ENCODE measurements at regions not wholly inside any gene's neighbourhood (a gene's known extent, or its start where the extent isn't known, plus 50 kb on each side); places are given as distances from the start of the nearest gene placed in this dataset.
A peak's percentile ranks its signal among the peaks of the same experiment; 100 is the strongest.

DNA sequence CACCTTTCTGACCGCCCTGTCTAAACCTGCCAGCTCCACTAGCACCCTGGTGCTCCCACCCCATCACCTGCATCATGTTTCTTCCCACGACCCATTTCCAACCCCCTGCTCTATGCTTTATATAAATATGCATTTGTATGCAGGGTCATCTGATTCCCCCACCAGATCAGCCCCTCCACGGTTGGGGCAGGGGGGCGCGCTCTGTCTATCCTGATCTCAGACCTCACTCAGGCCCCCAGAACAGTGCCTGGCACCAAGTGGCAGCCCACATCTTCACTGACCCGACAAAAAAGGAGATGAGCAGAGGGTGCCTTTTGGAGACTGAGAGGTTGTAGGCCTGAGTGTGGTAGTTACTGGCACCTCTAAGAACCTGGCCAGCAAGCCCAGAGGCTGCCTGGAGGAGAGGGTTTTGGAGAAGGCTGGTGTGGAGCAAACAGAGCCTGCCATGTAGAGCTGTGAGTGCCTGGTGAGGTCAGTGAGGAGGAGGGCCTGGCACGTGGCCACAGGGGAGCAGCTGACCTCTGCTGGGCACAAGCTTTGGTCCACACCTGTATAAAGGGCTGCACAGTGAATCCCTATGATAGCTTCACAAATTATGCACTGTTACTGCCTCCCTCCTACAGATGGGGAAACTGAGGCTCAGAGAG lies 86.3 kb upstream of the RTL6 start:
- Mint-ChIP-seq H3K27ac (no peak overlapping the region), H3K9me3 (peaks cover 0 to 3% (median 0%) of the 10 kb centered on the region in 3 donors), H3K4me3 (no peak overlapping the region), H3K36me3 (no peaks in the 10 kb centered on the region), H3K27me3 (peaks cover 20% of the 10 kb centered on the region), H3K4me1 (no peaks in the 10 kb centered on the region)

DNA sequence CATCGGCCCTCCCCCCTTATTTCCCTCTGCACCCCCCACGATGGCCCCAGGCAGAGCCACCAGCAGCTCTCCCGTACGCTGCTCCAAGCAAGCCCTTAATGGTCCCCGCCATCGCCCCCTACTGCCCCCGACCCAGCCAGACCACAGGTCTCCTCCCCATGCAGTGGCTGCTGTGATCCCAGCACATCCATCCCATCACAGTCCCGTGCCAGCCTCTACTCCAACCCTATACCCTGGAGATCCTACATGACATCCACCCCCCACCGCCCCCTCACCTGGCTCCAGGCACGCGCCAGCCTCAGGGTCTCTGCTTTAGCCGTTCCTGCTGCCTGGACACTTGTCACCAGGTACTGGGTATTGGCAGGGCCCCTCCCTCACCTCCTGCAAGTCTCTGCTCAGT lies 85.8 kb upstream of the RTL6 start:
- H3K4me3 Mint-ChIP-seq: no peak overlapping the region
- no peaks in the 10 kb centered on the region for H3K4me1 Mint-ChIP-seq
- no peaks in the 10 kb centered on the region for H3K36me3 Mint-ChIP-seq
- peaks cover 20% of the 10 kb centered on the region for H3K27me3 Mint-ChIP-seq
- H3K27ac Mint-ChIP-seq: no peak overlapping the region
- no peaks in the 10 kb centered on the region for H3K9me3 Mint-ChIP-seq

DNA sequence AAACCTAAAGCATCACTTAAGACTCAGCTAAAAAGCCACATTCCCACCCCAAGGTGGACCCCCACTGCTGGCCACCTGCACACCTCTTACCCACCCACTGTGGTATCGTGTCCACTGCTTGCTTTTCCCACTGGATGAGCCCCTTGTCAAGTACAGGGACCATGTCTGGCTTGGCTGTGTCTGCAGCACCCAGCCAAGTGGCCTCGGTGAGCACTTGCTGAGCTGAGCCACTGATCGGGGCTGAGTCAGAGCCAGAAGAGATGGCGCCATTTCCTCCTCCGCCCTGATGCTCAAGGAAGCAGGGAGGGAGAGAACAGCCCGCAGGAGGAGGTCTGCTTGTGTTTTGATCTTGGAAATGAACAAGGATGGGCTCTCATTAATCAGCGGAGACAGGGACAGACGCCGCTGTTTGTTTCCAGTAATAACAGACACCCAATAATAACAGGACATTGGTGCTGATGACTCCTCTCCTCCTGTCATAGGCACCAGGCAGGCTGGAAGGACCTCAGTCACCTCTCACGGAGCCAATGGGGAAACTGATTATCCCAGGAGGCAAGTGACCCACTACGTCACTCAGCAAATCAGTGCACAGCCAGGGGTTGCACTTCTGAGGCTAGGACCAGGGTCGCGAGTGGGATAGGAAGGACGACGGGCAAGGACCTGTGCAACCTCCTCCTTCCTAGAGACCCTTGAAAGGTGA lies 85.2 kb upstream of the RTL6 start:
- Mint-ChIP-seq H3K27ac (peak overlapping the region in 1 of 3 donors; percentile 83), H3K9me3 (no peaks in the 10 kb centered on the region), H3K4me3 (no peak overlapping the region), H3K36me3 (no peaks in the 10 kb centered on the region), H3K27me3 (peaks cover 20% of the 10 kb centered on the region), H3K4me1 (no peaks in the 10 kb centered on the region)

GRCh38 chr22:44582016-44582415 lies 84.0 kb upstream of the RTL6 start:
- Mint-ChIP-seq H3K36me3 (no peaks in the 10 kb centered on the region), H3K27ac (no peak overlapping the region), H3K27me3 (peaks cover 20% of the 10 kb centered on the region), H3K4me3 (no peak overlapping the region), H3K4me1 (no peaks in the 10 kb centered on the region), H3K9me3 (no peaks in the 10 kb centered on the region)

DNA sequence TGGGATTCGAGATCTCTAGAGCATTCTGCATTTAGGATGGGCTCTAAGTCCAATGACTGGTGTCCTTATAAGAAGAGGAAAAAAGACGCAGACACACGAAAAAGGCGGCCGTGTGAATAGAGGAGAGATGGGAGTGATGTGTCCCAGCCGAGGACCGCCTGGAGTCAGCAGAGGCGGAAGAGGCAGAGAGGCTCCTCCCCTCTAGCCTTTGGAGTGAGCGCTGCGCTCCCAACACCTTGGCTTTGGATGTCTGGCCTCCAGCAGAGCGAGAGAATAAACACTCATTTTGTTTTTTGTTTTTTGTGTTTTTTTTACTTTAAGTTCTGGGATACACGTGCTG lies 83.0 kb upstream of the RTL6 start:
- Mint-ChIP-seq H3K4me3 (no peak overlapping the region), H3K4me1 (no peaks in the 10 kb centered on the region)

GRCh38 chr22:44580176-44581095 lies 82.4 kb upstream of the RTL6 start:
- Mint-ChIP-seq H3K4me1 (no peaks in the 10 kb centered on the region), H3K4me3 (no peak overlapping the region), H3K36me3 (no peaks in the 10 kb centered on the region), H3K9me3 (no peaks in the 10 kb centered on the region), H3K27me3 (peaks cover 16% of the 10 kb centered on the region), H3K27ac (no peak overlapping the region)

More for the DNA sequence above, 83.0 kb upstream of the RTL6 start:
- H3K27me3 Mint-ChIP-seq: peaks cover 20% of the 10 kb centered on the region
- no peaks in the 10 kb centered on the region for H3K9me3 Mint-ChIP-seq
- no peak overlapping the region for H3K27ac Mint-ChIP-seq
- no peaks in the 10 kb centered on the region for H3K36me3 Mint-ChIP-seq

GRCh38 chr22:44578516-44579230 lies 80.6 kb upstream of the RTL6 start:
- Mint-ChIP-seq H3K27ac (no peak overlapping the region), H3K9me3 (no peaks in the 10 kb centered on the region), H3K4me1 (no peaks in the 10 kb centered on the region), H3K4me3 (peak overlapping the region in 1 of 4 donors; percentile 67), H3K27me3 (peaks cover 15% of the 10 kb centered on the region), H3K36me3 (no peaks in the 10 kb centered on the region)

- no peak overlapping the region for H3K27ac Mint-ChIP-seq
- H3K27me3 Mint-ChIP-seq: peaks cover 16% of the 10 kb centered on the region
- no peaks in the 10 kb centered on the region for H3K36me3 Mint-ChIP-seq
- no peak overlapping the region for H3K4me3 Mint-ChIP-seq
- no peaks in the 10 kb centered on the region for H3K4me1 Mint-ChIP-seq
- H3K9me3 Mint-ChIP-seq: no peaks in the 10 kb centered on the region
Observed at GRCh38 chr22:44578110-44578457, 80.1 kb upstream of the RTL6 start.

DNA sequence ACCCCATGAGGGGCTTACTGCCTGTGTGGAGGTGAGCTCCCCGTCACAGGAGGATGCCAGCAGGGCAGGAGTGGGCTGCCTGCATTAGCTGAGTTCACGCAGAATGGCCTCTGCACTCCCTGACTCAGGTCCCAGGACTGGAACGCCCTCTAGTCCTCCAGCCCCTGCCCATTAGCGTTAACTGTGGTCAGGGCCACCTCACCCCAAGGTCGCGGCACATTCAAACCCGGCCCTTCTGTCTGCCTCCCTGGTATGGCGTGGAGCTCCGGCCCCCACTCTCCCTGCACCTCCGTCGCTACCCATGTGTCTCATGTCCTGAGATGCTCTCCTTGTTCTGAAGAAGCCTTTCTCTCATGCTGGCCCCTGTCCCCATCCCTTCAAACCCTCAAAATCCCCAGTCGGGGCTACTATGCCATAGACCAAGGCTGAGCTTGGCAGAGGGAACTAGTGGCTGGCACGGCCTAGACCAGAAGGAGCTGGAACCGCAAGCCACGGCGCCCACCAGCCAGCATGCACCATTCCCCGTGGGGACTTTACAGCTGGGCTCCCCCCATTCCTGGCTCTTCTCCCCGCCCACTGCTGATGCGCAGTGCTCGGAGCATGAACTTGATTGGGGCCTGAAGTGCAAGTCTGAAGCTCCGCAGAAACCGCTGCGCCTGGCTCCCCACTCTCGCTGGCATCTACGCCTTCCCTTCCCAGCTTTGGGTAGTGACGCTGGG lies 79.5 kb upstream of the RTL6 start:
- Mint-ChIP-seq H3K27ac (no peak overlapping the region), H3K27me3 (peaks cover 12% of the 10 kb centered on the region), H3K4me3 (no peak overlapping the region)

GRCh38 chr22:44576311-44577260 lies 78.6 kb upstream of the RTL6 start:
- H3K4me1 Mint-ChIP-seq: no peaks in the 10 kb centered on the region

More for the DNA sequence above, 79.5 kb upstream of the RTL6 start:
- H3K36me3 Mint-ChIP-seq: no peaks in the 10 kb centered on the region
- H3K9me3 Mint-ChIP-seq: no peaks in the 10 kb centered on the region
- H3K4me1 Mint-ChIP-seq: no peaks in the 10 kb centered on the region

DNA sequence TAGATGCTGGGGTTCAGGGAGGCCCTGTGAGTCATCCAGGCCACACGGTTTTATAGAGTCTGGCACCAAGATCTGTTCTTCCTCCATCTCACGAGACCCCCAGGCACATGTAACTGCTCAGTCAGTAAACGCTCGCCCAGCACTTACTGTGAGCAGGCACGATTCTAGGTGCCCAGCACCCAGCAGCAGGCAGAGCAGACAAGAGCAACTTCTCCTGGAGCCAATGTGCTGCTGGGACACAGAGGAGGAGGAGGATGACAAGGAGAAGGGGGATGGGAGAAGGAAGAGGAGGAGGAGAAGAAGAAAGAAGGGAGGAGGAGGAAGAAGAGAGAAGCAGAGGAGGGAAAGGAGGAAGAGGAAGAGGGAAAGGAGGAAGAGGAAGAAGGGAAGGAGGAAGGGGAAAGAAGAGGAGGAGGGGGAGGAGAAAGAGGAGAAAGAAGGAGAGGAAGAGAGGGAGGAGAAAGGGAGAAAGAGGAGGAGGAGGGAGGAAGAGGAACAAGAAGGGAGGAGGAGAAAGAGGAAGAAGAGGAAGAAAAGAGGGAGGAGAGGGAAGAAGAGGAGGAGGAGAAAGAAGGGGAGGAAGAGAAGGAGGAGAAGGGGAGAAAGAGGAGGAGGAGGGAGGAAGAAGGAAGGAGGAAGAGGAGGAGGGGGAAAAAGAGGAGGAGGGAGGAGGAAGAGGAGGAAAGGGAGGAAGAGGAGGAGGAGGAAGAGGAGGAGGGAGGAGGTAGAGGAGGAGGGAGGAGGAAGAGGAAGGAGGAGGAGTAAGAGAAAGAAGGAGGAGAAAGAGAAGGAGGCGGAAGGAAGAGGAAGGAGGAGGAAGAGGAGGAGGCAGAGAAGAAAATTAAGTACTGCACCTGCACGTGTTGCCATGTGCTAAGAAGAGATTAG lies 77.6 kb upstream of the RTL6 start:
- peak overlapping the region in 1 of 4 donors; percentile 60 for H3K4me3 Mint-ChIP-seq
- no peaks in the 10 kb centered on the region for H3K36me3 Mint-ChIP-seq
- H3K27me3 Mint-ChIP-seq: peaks cover 13% of the 10 kb centered on the region
- no peaks in the 10 kb centered on the region for H3K9me3 Mint-ChIP-seq
- H3K4me1 Mint-ChIP-seq: no peaks in the 10 kb centered on the region
- no peak overlapping the region for H3K27ac Mint-ChIP-seq

More at GRCh38 chr22:44576311-44577260, 78.6 kb upstream of the RTL6 start:
- H3K36me3 Mint-ChIP-seq: no peaks in the 10 kb centered on the region
- no peak overlapping the region for H3K27ac Mint-ChIP-seq
- H3K9me3 Mint-ChIP-seq: no peaks in the 10 kb centered on the region
- H3K4me3 Mint-ChIP-seq: no peak overlapping the region
- peaks cover 13% of the 10 kb centered on the region for H3K27me3 Mint-ChIP-seq

GRCh38 chr22:44574640-44575380 lies 76.8 kb upstream of the RTL6 start:
- no peaks in the 10 kb centered on the region for H3K4me1 Mint-ChIP-seq
- no peaks in the 10 kb centered on the region for H3K9me3 Mint-ChIP-seq
- H3K4me3 Mint-ChIP-seq: no peak overlapping the region
- peak overlapping the region in 1 of 3 donors; percentile 19 for H3K27ac Mint-ChIP-seq
- H3K27me3 Mint-ChIP-seq: peaks cover 16% of the 10 kb centered on the region
- H3K36me3 Mint-ChIP-seq: no peaks in the 10 kb centered on the region

Data from IgD-negative memory B cell (primary cell).